ENCODE measurements at regions not wholly inside any gene's neighbourhood (a gene's known extent, or its start where the extent isn't known, plus 50 kb on each side); places are given as distances from the start of the nearest gene placed in this dataset.
"Not testable (repeated sequence)": the region's sequence is repeated elsewhere in the genome, so short reads cannot be mapped to it uniquely, and the experiment has no call there.

- ATAC-seq (ENCODE audit: low FRiP score) (no peak), DNase-seq (no peak)
- H3K9me3 ChIP-seq (ENCODE audit: control insufficient read depth, low read length): no peaks in the 10 kb centered on the region
- WGBS, 2 donors: 12 to 26% methylated on average over 9 of the region's 9 CpGs
- intact Hi-C loops (cut with DNase I): no loop called here
- no peak overlapping the region for H3K4me3 ChIP-seq (ENCODE audit: low read length in 2 of 2)
- no peak overlapping the region for H3K27ac ChIP-seq (ENCODE audit: low read depth in 1 of 2, low read length in 2 of 2)
- no peaks in the 10 kb centered on the region for H3K4me1 ChIP-seq (ENCODE audit: control insufficient read depth in 1 of 2, insufficient read depth in 2 of 2, low read length in 2 of 2)
- no peaks in the 10 kb centered on the region for H3K27me3 ChIP-seq (ENCODE audit: control insufficient read depth in 1 of 2, insufficient read depth in 2 of 2, low read length in 1 of 2)
- no peaks in the 10 kb centered on the region for H3K36me3 ChIP-seq (ENCODE audit: control insufficient read depth in 1 of 2, insufficient read depth in 2 of 2, low read length in 1 of 2)
These were observed 159.4 kb upstream of the SPTLC3 start for GRCh38 chr20:12849225-12849910.

- intact Hi-C loops (cut with DNase I); H3K9me3 ChIP-seq (ENCODE audit: control insufficient read depth, low read length); H3K4me3 ChIP-seq (ENCODE audit: low read length in 2 of 2); H3K27ac ChIP-seq (ENCODE audit: low read depth in 1 of 2, low read length in 2 of 2); H3K27me3 ChIP-seq (ENCODE audit: control insufficient read depth in 1 of 2, insufficient read depth in 2 of 2, low read length in 1 of 2); H3K4me1 ChIP-seq (ENCODE audit: control insufficient read depth in 1 of 2, insufficient read depth in 2 of 2, low read length in 2 of 2); ATAC-seq (ENCODE audit: low FRiP score); H3K36me3 ChIP-seq (ENCODE audit: control insufficient read depth in 1 of 2, insufficient read depth in 2 of 2, low read length in 1 of 2); DNase-seq: not testable (repeated sequence)
- WGBS, 2 donors: 86 to 87% methylated on average over 9 of the region's 9 CpGs
These were observed 151.1 kb upstream of the SPTLC3 start for GRCh38 chr20:12857643-12858042.

GRCh38 chr20:12860619-12861247, 148.0 kb upstream of the SPTLC3 start:
- no peaks in the 10 kb centered on the region for H3K36me3 ChIP-seq (ENCODE audit: control insufficient read depth in 1 of 2, insufficient read depth in 2 of 2, low read length in 1 of 2)
- no peak for ATAC-seq (ENCODE audit: low FRiP score)
- peak overlapping the region in 1 of 2 donors; percentile 14 for H3K4me3 ChIP-seq (ENCODE audit: low read length in 2 of 2)

GRCh38 chr20:12869669-12870068, 139.1 kb upstream of the SPTLC3 start:
- no peaks in the 10 kb centered on the region for H3K4me1 ChIP-seq (ENCODE audit: control insufficient read depth in 1 of 2, insufficient read depth in 2 of 2, low read length in 2 of 2)
- no peak overlapping the region for H3K4me3 ChIP-seq (ENCODE audit: low read length in 2 of 2)
- no peaks in the 10 kb centered on the region for H3K36me3 ChIP-seq (ENCODE audit: control insufficient read depth in 1 of 2, insufficient read depth in 2 of 2, low read length in 1 of 2)
- H3K27me3 ChIP-seq (ENCODE audit: control insufficient read depth in 1 of 2, insufficient read depth in 2 of 2, low read length in 1 of 2): no peaks in the 10 kb centered on the region
- ATAC-seq (ENCODE audit: low FRiP score): no peak
- DNase-seq: no peak
- H3K9me3 ChIP-seq (ENCODE audit: control insufficient read depth, low read length): no peaks in the 10 kb centered on the region
- intact Hi-C loops (cut with DNase I): no loop called here
- H3K27ac ChIP-seq (ENCODE audit: low read depth in 1 of 2, low read length in 2 of 2): no peak overlapping the region
- 81 to 84% methylated on average over 1 of the region's 1 CpG for WGBS, 2 donors

More at GRCh38 chr20:12860619-12861247, 148.0 kb upstream of the SPTLC3 start:
- no peak overlapping the region for H3K27ac ChIP-seq (ENCODE audit: low read depth in 1 of 2, low read length in 2 of 2)
- no peaks in the 10 kb centered on the region for H3K9me3 ChIP-seq (ENCODE audit: control insufficient read depth, low read length)
- intact Hi-C loops (cut with DNase I): no loop called here
- H3K4me1 ChIP-seq (ENCODE audit: control insufficient read depth in 1 of 2, insufficient read depth in 2 of 2, low read length in 2 of 2): peaks cover 0 to 5% of the 10 kb centered on the region in 2 donors
- no peaks in the 10 kb centered on the region for H3K27me3 ChIP-seq (ENCODE audit: control insufficient read depth in 1 of 2, insufficient read depth in 2 of 2, low read length in 1 of 2)
- no peak for DNase-seq

GRCh38 chr20:12870588-12870987, 138.2 kb upstream of the SPTLC3 start:
- Histone ChIP-seq H3K4me1 (ENCODE audit: control insufficient read depth in 1 of 2, insufficient read depth in 2 of 2, low read length in 2 of 2) (no peaks in the 10 kb centered on the region), H3K9me3 (ENCODE audit: control insufficient read depth, low read length) (no peaks in the 10 kb centered on the region), H3K27me3 (ENCODE audit: control insufficient read depth in 1 of 2, insufficient read depth in 2 of 2, low read length in 1 of 2) (no peaks in the 10 kb centered on the region), H3K36me3 (ENCODE audit: control insufficient read depth in 1 of 2, insufficient read depth in 2 of 2, low read length in 1 of 2) (no peaks in the 10 kb centered on the region), H3K4me3 (ENCODE audit: low read length in 2 of 2) (no peak overlapping the region), H3K27ac (ENCODE audit: low read depth in 1 of 2, low read length in 2 of 2) (no peak overlapping the region)
- WGBS, 2 donors: 58 to 62% methylated on average over 2 of the region's 2 CpGs
- no peak for ATAC-seq (ENCODE audit: low FRiP score)
- intact Hi-C loops (cut with DNase I): no loop called here
- DNase-seq: no peak

- no peaks in the 10 kb centered on the region for H3K9me3 ChIP-seq (ENCODE audit: control insufficient read depth, low read length)
- H3K36me3 ChIP-seq (ENCODE audit: control insufficient read depth in 1 of 2, insufficient read depth in 2 of 2, low read length in 1 of 2): no peaks in the 10 kb centered on the region
- ATAC-seq (ENCODE audit: low FRiP score) (no peak), DNase-seq (no peak)
- WGBS, 2 donors: 82 to 83% methylated on average over 4 of the region's 4 CpGs
- intact Hi-C loops (cut with DNase I): no loop called here
- no peak overlapping the region for H3K4me3 ChIP-seq (ENCODE audit: low read length in 2 of 2)
- no peaks in the 10 kb centered on the region for H3K27me3 ChIP-seq (ENCODE audit: control insufficient read depth in 1 of 2, insufficient read depth in 2 of 2, low read length in 1 of 2)
- no peaks in the 10 kb centered on the region for H3K4me1 ChIP-seq (ENCODE audit: control insufficient read depth in 1 of 2, insufficient read depth in 2 of 2, low read length in 2 of 2)
- no peak overlapping the region for H3K27ac ChIP-seq (ENCODE audit: low read depth in 1 of 2, low read length in 2 of 2)
These were observed 133.8 kb upstream of the SPTLC3 start for GRCh38 chr20:12874933-12875332.

- H3K9me3 ChIP-seq (ENCODE audit: control insufficient read depth, low read length): no peaks in the 10 kb centered on the region
- no peak overlapping the region for H3K4me3 ChIP-seq (ENCODE audit: low read length in 2 of 2)
- no peaks in the 10 kb centered on the region for H3K4me1 ChIP-seq (ENCODE audit: control insufficient read depth in 1 of 2, insufficient read depth in 2 of 2, low read length in 2 of 2)
- ATAC-seq (ENCODE audit: low FRiP score) (no peak), DNase-seq (no peak)
- H3K27me3 ChIP-seq (ENCODE audit: control insufficient read depth in 1 of 2, insufficient read depth in 2 of 2, low read length in 1 of 2): no peaks in the 10 kb centered on the region
- 56 to 58% methylated on average over 6 of the region's 6 CpGs for WGBS, 2 donors
- H3K27ac ChIP-seq (ENCODE audit: low read depth in 1 of 2, low read length in 2 of 2): no peak overlapping the region
- H3K36me3 ChIP-seq (ENCODE audit: control insufficient read depth in 1 of 2, insufficient read depth in 2 of 2, low read length in 1 of 2): no peaks in the 10 kb centered on the region
- intact Hi-C loops (cut with DNase I): no loop called here
These were observed 133.3 kb upstream of the SPTLC3 start for GRCh38 chr20:12875510-12875909.

GRCh38 chr20:12882832-12883506, 125.8 kb upstream of the SPTLC3 start:
- H3K9me3 ChIP-seq (ENCODE audit: control insufficient read depth, low read length): peaks cover 2% of the 10 kb centered on the region
- peaks cover 0 to 3% of the 10 kb centered on the region in 2 donors for H3K27me3 ChIP-seq (ENCODE audit: control insufficient read depth in 1 of 2, insufficient read depth in 2 of 2, low read length in 1 of 2)
- H3K27ac ChIP-seq (ENCODE audit: low read depth in 1 of 2, low read length in 2 of 2): no peak overlapping the region
- 68 to 85% methylated on average over 1 of the region's 1 CpG for WGBS, 2 donors
- intact Hi-C loops (cut with DNase I): no loop called here
- DNase-seq (no peak), ATAC-seq (ENCODE audit: low FRiP score) (no peak)
- H3K4me1 ChIP-seq (ENCODE audit: control insufficient read depth in 1 of 2, insufficient read depth in 2 of 2, low read length in 2 of 2): no peaks in the 10 kb centered on the region
- H3K4me3 ChIP-seq (ENCODE audit: low read length in 2 of 2): no peak overlapping the region
- no peaks in the 10 kb centered on the region for H3K36me3 ChIP-seq (ENCODE audit: control insufficient read depth in 1 of 2, insufficient read depth in 2 of 2, low read length in 1 of 2)

GRCh38 chr20:12883507-12883885, 125.3 kb upstream of the SPTLC3 start:
- Histone ChIP-seq H3K9me3 (ENCODE audit: control insufficient read depth, low read length) (peaks cover 2% of the 10 kb centered on the region), H3K27ac (ENCODE audit: low read depth in 1 of 2, low read length in 2 of 2) (no peak overlapping the region), H3K27me3 (ENCODE audit: control insufficient read depth in 1 of 2, insufficient read depth in 2 of 2, low read length in 1 of 2) (peaks cover 0 to 3% of the 10 kb centered on the region in 2 donors), H3K36me3 (ENCODE audit: control insufficient read depth in 1 of 2, insufficient read depth in 2 of 2, low read length in 1 of 2) (no peaks in the 10 kb centered on the region), H3K4me3 (ENCODE audit: low read length in 2 of 2) (no peak overlapping the region), H3K4me1 (ENCODE audit: control insufficient read depth in 1 of 2, insufficient read depth in 2 of 2, low read length in 2 of 2) (no peaks in the 10 kb centered on the region)
- intact Hi-C loops (cut with DNase I): no loop called here
- DNase-seq (no peak), ATAC-seq (ENCODE audit: low FRiP score) (no peak)

Data from aorta (tissue), 5 donors.